B cell (primary cell): ENCODE measurements at regions not wholly inside any gene's neighbourhood (a gene's known extent, or its start where the extent isn't known, plus 50 kb on each side); places are given as distances from the start of the nearest gene placed in this dataset.

ENCODE experiments used
- ATAC-seq: fragments of 200-7000 bp; cut with Tn5 transposase; one replicate; pipeline ENCODE4 v1.10.0; 2021; ENCODE audit warnings: low read depth, mild to moderate bottlenecking, moderate number of reproducible peaks, moderate library complexity
- CTCF ChIA-PET: fragments of 350-600 bp; sonication (Branson Sonifier 250); formaldehyde crosslinking; loops from one replicate; lab custom pipeline; 2021; ENCODE audit warnings: antibody characterized with exemption, inconsistent platforms; lab: Charles Lee
- POLR2A ChIA-PET: fragments of 350-600 bp; sonication (Branson Sonifier 250); formaldehyde crosslinking; loops from one replicate; lab custom pipeline; 2021; ENCODE audit warnings: antibody characterized with exemption; lab: Charles Lee
- DNase-seq: peaks from one replicate; pipeline ENCODE4 v3.0.0; 2013
- H2AFZ ChIP-seq: 2 replicates; pipeline ENCODE4 v1.6.1; 2012; ENCODE audit warnings: mild to moderate bottlenecking, low read depth, low read length; ENCODE audit not compliant: insufficient read depth, poor library complexity, severe bottlenecking
- H3K27ac ChIP-seq, 2 donors: 1 replicate in 1 of 2; 2 replicates in 1 of 2; pipeline ENCODE4 v1.5.1; 2012 to 2013; ENCODE audit warnings: low read length in 2 of 2, mild to moderate bottlenecking in 2 of 2, moderate library complexity in 1 of 2
- H3K27me3 ChIP-seq, 4 experiments: fragments of 200-600 bp in 1 of 4; sonication (generic) in 1 of 4; replicated peaks in 1 of 4; 1 replicate in 2 of 4; 2 replicates in 2 of 4; pipeline versions ENCODE4 v1.6.1 to v1.7.0; 2013 to 2016; ENCODE audit warnings: low read length in 3 of 4, mild to moderate bottlenecking in 2 of 4, mixed read lengths in 1 of 4, moderate library complexity in 1 of 4; ENCODE audit not compliant: insufficient read depth in 4 of 4, control insufficient read depth in 3 of 4; ENCODE audit errors: control extremely low read depth in 1 of 4
- H3K36me3 ChIP-seq, 2 experiments: replicated peaks in 1 of 2; 1 replicate in 1 of 2; 2 replicates in 1 of 2; pipeline versions ENCODE4 v1.6.1 to v1.7.1; 2013; ENCODE audit warnings: low read length in 1 of 2; ENCODE audit not compliant: insufficient read depth in 2 of 2, control insufficient read depth in 1 of 2; ENCODE audit errors: control extremely low read depth in 1 of 2, extremely low read depth in 1 of 2
- H3K4me1 ChIP-seq, 2 donors: fragments of 200-600 bp in 1 of 2; sonication (generic) in 1 of 2; 1 replicate in 1 of 2; 2 replicates in 1 of 2; pipeline versions ENCODE4 v1.5.1 to v1.6.1; 2013 to 2017; ENCODE audit warnings: low read length in 2 of 2; ENCODE audit not compliant: control insufficient read depth in 2 of 2, insufficient read depth in 2 of 2
- H3K4me2 ChIP-seq: replicated peaks from 2 replicates; pipeline ENCODE3; 2012; ENCODE audit warnings: mild to moderate bottlenecking, low read depth, low read length; ENCODE audit not compliant: poor library complexity, severe bottlenecking
- H3K4me3 ChIP-seq, 5 experiments: fragments of 200-600 bp in 1 of 5; sonication (generic) in 1 of 5; 1 replicate in 3 of 5; 2 replicates in 2 of 5; pipeline versions ENCODE4 v1.5.1 to v1.7.0; 2011 to 2016; ENCODE audit warnings: low read length in 4 of 5, mild to moderate bottlenecking in 4 of 5, low read depth in 2 of 5, control low read depth in 1 of 5, moderate library complexity in 1 of 5; ENCODE audit not compliant: insufficient read depth in 1 of 5; ENCODE audit errors: control extremely low read depth in 1 of 5, extremely low read depth in 1 of 5
- H3K79me2 ChIP-seq: fragments of 200-600 bp; sonication (generic); one replicate; pipeline ENCODE4 v1.6.0; 2016; ENCODE audit warnings: low read length; ENCODE audit not compliant: control insufficient read depth, insufficient read depth
- H3K9ac ChIP-seq: fragments of 200-600 bp; sonication (generic); 2 replicates; pipeline ENCODE4 v1.6.1; 2017; ENCODE audit warnings: mild to moderate bottlenecking, low read length, moderate library complexity
- H3K9me3 ChIP-seq, 3 donors: one replicate each; pipeline versions ENCODE4 v1.6.1 to v1.7.1; 2013; ENCODE audit warnings: low read length in 2 of 3; ENCODE audit not compliant: control insufficient read depth in 2 of 3, insufficient read depth in 1 of 3; ENCODE audit errors: control extremely low read depth in 1 of 3
- H4K20me1 ChIP-seq: 2 replicates; pipeline ENCODE4 v1.6.0; 2012; ENCODE audit warnings: mild to moderate bottlenecking, low read length; ENCODE audit not compliant: insufficient read depth, control insufficient read depth, poor library complexity, severe bottlenecking
- H3K27ac Mint-ChIP-seq: one replicate; pipeline ENCODE4 v1.8.0; 2021; ENCODE audit warnings: mixed read lengths
- H3K27me3 Mint-ChIP-seq: one replicate; pipeline ENCODE4 v1.8.0; 2021; ENCODE audit warnings: mixed read lengths
- H3K4me1 Mint-ChIP-seq: one replicate; pipeline ENCODE4 v1.8.0; 2021; ENCODE audit warnings: mixed read lengths
- H3K4me3 Mint-ChIP-seq: one replicate; pipeline ENCODE4 v1.8.0; 2021; ENCODE audit warnings: mixed read lengths
- H3K9me3 Mint-ChIP-seq: one replicate; pipeline ENCODE4 v1.8.0; 2022; ENCODE audit warnings: mixed read lengths; ENCODE audit not compliant: insufficient read depth
- CTCF ChIP-seq: fragments of 200-600 bp; IDR thresholded peaks from one replicate; pipeline ENCODE4 v1.8.0; 2022; ENCODE audit warnings: antibody characterized with exemption, mild to moderate bottlenecking
- EZH2 ChIP-seq: IDR thresholded peaks from 2 replicates; pipeline ENCODE4 v1.6.1; 2012; ENCODE audit warnings: borderline replicate concordance, low read depth, mild to moderate bottlenecking, moderate library complexity, low read length; ENCODE audit not compliant: insufficient read depth, poor library complexity, severe bottlenecking
- WGBS: methylation state at CpG from one replicate; pipeline ENCODE4 v1.1.5; 2013; ENCODE audit warnings: missing lambda C conversion rate; ENCODE audit not compliant: insufficient coverage; 5-methylcytosine and 5-hydroxymethylcytosine counted together
- intact Hi-C: fragments of 100-400 bp; cut with micrococcal nuclease; formaldehyde crosslinking; loops from one replicate; pipeline ENCODE4 v1.10.0; 2022

GRCh38 chr1:31485166-31485565 is 72.2 kb downstream of the SERINC2 start:
- Histone ChIP-seq H2AFZ (no peak overlapping the region), H3K4me2 (no peak overlapping the region), H3K79me2 (no peaks in the 10 kb centered on the region), H3K4me1 (peaks cover 4 to 14% of the 10 kb centered on the region in 2 donors), H3K9me3 (peaks cover 2 to 5% (median 3%) of the 10 kb centered on the region in 3 donors), H3K9ac (no peak overlapping the region), H3K27ac (no peak overlapping the region), H3K36me3 (no peaks in the 10 kb centered on the region), H3K27me3 (no peaks in the 10 kb centered on the region), H4K20me1 (no peaks in the 10 kb centered on the region), H3K4me3 (no peak overlapping the region)
- intact Hi-C loops: no loop called here
- H3K27me3 Mint-ChIP-seq: peaks cover 6% of the 10 kb centered on the region
- H3K4me3 Mint-ChIP-seq: no peak overlapping the region
- no peak for DNase-seq
- peaks cover 5% of the 10 kb centered on the region for H3K9me3 Mint-ChIP-seq
- WGBS: 88% methylated on average over 1 of the region's 5 CpGs
- POLR2A ChIA-PET: no interaction called here
- ATAC-seq: no peak
- TF ChIP-seq CTCF (no peak), EZH2 (no peak)
- no peak overlapping the region for H3K27ac Mint-ChIP-seq
- peaks cover 13% of the 10 kb centered on the region for H3K4me1 Mint-ChIP-seq
- CTCF ChIA-PET: no interaction called here

DNA sequence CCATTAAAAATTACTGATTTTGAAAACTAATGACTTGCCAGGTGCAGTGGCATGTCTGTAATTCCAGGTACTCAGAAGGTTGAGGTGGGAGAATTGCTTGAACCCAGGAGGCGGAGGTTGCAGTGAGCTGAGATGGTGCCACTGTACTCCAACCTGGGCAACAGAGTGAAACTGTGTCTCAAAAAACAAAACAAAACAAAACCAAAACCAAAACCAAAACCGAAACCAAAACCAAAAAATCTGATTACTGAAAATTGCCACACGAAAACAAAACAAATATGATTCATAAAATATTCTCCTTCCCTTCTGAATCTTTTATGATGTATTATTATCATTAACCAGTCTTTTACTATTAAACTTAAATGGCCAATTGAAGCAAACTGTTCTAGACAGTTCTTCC is 74.1 kb downstream of the SERINC2 start:
- H3K4me1 ChIP-seq: peaks cover 4 to 14% of the 10 kb centered on the region in 2 donors
- H3K27ac ChIP-seq: no peak overlapping the region
- DNase-seq: no peak
- no peaks in the 10 kb centered on the region for H4K20me1 ChIP-seq
- TF ChIP-seq EZH2 (no peak), CTCF (no peak)
- H3K27me3 ChIP-seq: no peaks in the 10 kb centered on the region
- no peaks in the 10 kb centered on the region for H3K36me3 ChIP-seq
- WGBS: no CpG with 5 or more reads among the region's 3 CpGs
- CTCF ChIA-PET: no interaction called here
- H3K4me2 ChIP-seq: no peak overlapping the region
- peaks cover 17% of the 10 kb centered on the region for H3K27me3 Mint-ChIP-seq
- H3K4me1 Mint-ChIP-seq: peaks cover 13% of the 10 kb centered on the region
- H3K79me2 ChIP-seq: no peaks in the 10 kb centered on the region
- no peak overlapping the region for H3K4me3 Mint-ChIP-seq
- no peaks in the 10 kb centered on the region for H3K9me3 Mint-ChIP-seq
- intact Hi-C loops: no loop called here
- no peak for ATAC-seq
- H2AFZ ChIP-seq: no peak overlapping the region
- H3K4me3 ChIP-seq: no peak overlapping the region
- H3K27ac Mint-ChIP-seq: no peak overlapping the region
- H3K9ac ChIP-seq: no peak overlapping the region
- POLR2A ChIA-PET: no interaction called here
- H3K9me3 ChIP-seq: peaks cover 0 to 2% (median 0%) of the 10 kb centered on the region in 3 donors
